GM23338 (cell line): ENCODE measurements at regions not wholly inside any gene's neighbourhood (a gene's known extent, or its start where the extent isn't known, plus 50 kb on each side); places are given as distances from the start of the nearest gene placed in this dataset.

ENCODE experiments used
- CREB1 ChIP-seq: fragments of 250-450 bp; sonication (Bioruptor Pico); IDR thresholded peaks from 2 replicates; pipeline ENCODE4 v1.5.0; 2020; ENCODE audit warnings: low read depth, mild to moderate bottlenecking, moderate library complexity
- CTCF ChIP-seq, 2 experiments: fragments of 200-600 bp in 1 of 2; sonication (generic) in 1 of 2; conservative IDR thresholded peaks; 2 replicates each; pipeline versions ENCODE4 v1.5.1 to v1.6.1; 2016 to 2017; ENCODE audit warnings: antibody characterized with exemption in 2 of 2, low read depth in 2 of 2, mild to moderate bottlenecking in 2 of 2, moderate library complexity in 1 of 2
- NANOG ChIP-seq: IDR thresholded peaks from 2 replicates; pipeline ENCODE4 v1.6.1; 2016; ENCODE audit warnings: antibody characterized with exemption, borderline replicate concordance

GRCh38 chrX:137387646-137388045 lies 178.3 kb upstream of the ZIC3 start:
- no peak for TF ChIP-seq CTCF (conservative IDR thresholded peaks at IDR 0.05; ENCODE audit: low read depth in 2 of 2)
- no peak for TF ChIP-seq CREB1 (CRISPR knock-in tag)
- no peak for TF ChIP-seq NANOG
